Uterus (tissue), 2 donors: ENCODE measurements at regions not wholly inside any gene's neighbourhood (a gene's known extent, or its start where the extent isn't known, plus 50 kb on each side); places are given as distances from the start of the nearest gene placed in this dataset.

Experiments used
- POLR2A ChIP-seq, 2 donors: fragments of 450-650 bp; IDR thresholded peaks; one replicate each; pipeline ENCODE4 v1.6.1; 2016; ENCODE audit warnings: antibody characterized with exemption in 2 of 2, mild to moderate bottlenecking in 1 of 2, moderate library complexity in 1 of 2
- TF ChIP-seq, protein P1 (sequence below), 4 experiments: fragments of 200-600 bp in 2 of 4; fragments of 450-650 bp in 2 of 4; sonication (generic) in 2 of 4; IDR thresholded peaks; one replicate each; pipeline ENCODE4 v1.5.1; 2016 to 2019; ENCODE audit warnings: antibody characterized with exemption in 4 of 4, mild to moderate bottlenecking in 2 of 4, moderate library complexity in 1 of 4

DNA sequence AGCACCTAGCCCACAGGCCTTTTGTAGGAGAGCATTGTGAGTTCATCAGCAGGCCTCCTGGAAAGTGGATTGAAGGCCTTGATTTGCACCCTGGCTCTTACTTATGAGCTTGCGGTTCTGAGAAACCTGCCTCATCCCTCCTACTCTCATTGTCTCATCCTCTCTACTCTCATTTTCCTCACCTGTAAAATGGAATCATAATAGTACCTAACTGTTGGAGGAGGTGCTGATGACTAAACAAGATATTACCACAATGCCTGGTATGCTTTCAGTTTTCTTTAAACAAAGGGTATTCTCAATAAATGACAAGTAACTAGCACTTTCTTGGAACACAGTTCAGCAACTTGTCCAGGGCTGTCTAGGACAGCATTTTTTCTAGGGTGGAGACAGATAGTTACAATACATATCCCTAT is 243.1 kb upstream of the MAF start:
- TF ChIP-seq, protein P1, sequence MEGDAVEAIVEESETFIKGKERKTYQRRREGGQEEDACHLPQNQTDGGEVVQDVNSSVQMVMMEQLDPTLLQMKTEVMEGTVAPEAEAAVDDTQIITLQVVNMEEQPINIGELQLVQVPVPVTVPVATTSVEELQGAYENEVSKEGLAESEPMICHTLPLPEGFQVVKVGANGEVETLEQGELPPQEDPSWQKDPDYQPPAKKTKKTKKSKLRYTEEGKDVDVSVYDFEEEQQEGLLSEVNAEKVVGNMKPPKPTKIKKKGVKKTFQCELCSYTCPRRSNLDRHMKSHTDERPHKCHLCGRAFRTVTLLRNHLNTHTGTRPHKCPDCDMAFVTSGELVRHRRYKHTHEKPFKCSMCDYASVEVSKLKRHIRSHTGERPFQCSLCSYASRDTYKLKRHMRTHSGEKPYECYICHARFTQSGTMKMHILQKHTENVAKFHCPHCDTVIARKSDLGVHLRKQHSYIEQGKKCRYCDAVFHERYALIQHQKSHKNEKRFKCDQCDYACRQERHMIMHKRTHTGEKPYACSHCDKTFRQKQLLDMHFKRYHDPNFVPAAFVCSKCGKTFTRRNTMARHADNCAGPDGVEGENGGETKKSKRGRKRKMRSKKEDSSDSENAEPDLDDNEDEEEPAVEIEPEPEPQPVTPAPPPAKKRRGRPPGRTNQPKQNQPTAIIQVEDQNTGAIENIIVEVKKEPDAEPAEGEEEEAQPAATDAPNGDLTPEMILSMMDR (IDR thresholded peaks at IDR 0.05), result no peak
- no peak for TF ChIP-seq POLR2A (IDR thresholded peaks at IDR 0.05)
